Stimulated activated naive CD8-positive, alpha-beta T cell treated with anti-CD3 and anti-CD28 coated beads, Interleukin-15, Interleukin-2, amounts not matched to agents 100 U/mL and 50 U/mL, for 24 hours (primary cell): ENCODE measurements at regions not wholly inside any gene's neighbourhood (a gene's known extent, or its start where the extent isn't known, plus 50 kb on each side); places are given as distances from the start of the nearest gene placed in this dataset.
"Not testable (repeated sequence)": the region's sequence is repeated elsewhere in the genome, so short reads cannot be mapped to it uniquely, and the experiment has no call there.

Experiments
- ATAC-seq: fragments of 150-1000 bp; cut with Tn5 transposase; one replicate; pipeline ENCODE4 v1.10.0; 2021
- DNase-seq: peaks from one replicate; pipeline ENCODE4 v3.0.0; 2021

- not testable (repeated sequence) for ATAC-seq, DNase-seq
Measured at GRCh38 chr3:48101301-48101650, 85.1 kb upstream of the MAP4 start.

DNA sequence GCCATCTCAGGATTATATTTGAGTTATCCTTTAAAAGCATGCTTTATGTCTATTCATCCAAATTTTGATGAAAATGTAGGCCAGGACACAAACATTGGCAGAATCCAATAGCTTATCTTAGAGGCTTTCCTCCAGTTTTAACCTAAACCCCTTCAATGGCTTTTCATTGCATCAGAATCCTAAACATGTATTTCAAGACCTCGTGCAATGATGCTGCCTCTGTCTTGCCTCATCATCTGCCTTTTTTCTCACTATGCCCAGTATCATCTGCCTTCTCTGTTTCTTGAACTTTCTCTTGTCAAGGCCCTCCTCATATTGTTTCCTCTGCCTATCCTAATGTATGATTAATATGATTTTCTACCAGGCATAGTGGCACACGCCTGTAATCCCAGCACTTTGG is 76.1 kb upstream of the MAP4 start:
- no peak for DNase-seq
- ATAC-seq: no peak

- no peak for ATAC-seq
- no peak for DNase-seq
Measured at GRCh38 chr3:48090166-48090939, 74.1 kb upstream of the MAP4 start.

GRCh38 chr3:48088749-48089466 is 72.7 kb upstream of the MAP4 start:
- DNase-seq (peak; percentile 96), ATAC-seq (peak; percentile 96)

- peak; percentile 26 for ATAC-seq
- DNase-seq: no peak
Measured at GRCh38 chr3:48088056-48088748, 72.0 kb upstream of the MAP4 start.

GRCh38 chr3:48086705-48087104 is 70.5 kb upstream of the MAP4 start:
- ATAC-seq: no peak
- DNase-seq: no peak

DNA sequence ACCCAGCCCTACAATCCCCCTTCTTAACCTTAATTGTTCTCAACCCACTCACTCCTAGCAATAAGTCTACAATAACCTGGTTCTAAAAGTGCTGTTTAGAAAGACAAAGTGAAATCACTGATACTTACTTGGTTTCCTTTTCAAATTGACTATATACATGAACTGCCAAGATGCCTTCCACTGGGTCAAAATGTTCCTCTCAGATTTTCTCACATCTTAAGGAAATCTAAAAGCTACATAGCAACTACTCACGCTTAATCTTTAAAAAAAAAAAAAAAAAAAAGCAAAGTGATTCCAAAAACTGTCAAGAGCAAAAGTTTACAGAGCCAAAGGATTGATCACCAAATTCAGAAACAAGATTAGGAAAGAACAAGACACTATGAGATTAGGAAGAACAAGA is 68.7 kb upstream of the MAP4 start:
- ATAC-seq (no peak), DNase-seq (no peak)

DNA sequence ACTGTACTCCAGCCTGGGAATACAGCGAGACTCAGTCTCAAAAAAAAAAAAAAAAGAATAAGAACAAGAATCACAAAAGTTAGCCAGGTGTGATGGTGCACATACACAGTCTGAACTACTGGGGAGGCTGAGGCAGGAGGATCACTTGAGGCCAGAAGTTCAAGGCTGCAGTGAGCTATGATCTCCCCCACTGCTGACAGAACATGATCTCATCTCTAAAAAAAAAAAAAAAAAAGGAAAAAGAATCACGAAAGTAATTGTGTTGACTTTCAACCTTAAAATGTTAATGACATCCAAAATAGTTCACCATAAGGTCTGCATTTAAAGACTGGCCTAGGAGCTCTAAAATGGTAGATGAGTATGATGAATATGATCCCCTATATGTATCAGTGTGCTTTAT is 68.0 kb upstream of the MAP4 start:
- ATAC-seq (no peak), DNase-seq (no peak)

DNA sequence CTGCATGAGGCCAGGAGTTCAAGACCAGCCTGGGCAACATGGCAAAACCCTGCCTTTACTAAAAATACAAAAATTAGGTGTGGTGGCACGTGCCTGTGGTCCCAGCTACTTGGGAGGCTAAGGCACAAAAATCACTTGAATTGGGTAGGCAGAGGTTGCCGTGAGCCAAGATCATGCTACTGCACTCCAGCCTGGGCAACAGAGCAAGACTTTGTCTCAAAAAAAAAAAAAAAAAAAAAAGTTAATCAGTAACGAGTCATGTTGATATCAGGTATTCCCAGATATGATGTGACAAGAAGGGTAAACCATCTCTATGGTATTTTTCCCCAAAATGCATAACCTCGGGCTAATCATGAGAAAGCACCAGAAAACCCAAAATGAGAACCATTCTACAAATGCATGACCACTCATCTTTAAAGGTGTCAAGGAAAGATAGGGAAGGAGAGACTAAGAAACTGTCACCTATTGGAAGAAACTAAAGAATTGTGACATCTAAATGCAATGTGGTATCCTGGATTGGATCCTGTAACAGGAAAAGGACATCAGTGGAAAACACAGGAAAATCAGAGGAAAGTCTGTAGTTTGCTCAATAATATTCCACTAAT is 66.5 kb upstream of the MAP4 start:
- ATAC-seq: no peak
- DNase-seq: no peak

- DNase-seq (no peak), ATAC-seq (no peak)
Measured at GRCh38 chr3:48077815-48078214, 61.6 kb upstream of the MAP4 start.

DNA sequence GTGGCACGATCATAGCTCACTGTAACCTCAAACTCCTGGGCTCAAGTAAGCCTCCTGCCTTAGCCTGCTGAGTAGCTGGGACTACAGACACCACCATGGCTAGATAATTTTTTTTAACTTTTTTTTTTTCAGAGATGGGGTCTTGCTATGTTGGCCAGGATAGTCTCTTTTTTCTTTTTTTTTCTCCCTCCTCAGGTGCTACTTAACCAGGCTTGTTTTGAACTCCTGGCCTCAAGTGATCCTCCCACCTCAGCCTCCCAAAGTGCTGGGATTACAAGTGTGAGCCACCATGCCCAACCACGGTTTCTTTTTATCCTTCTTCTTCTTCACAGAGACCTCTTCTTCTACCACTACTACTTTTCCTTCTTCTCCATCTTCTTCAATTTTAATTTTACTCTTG is 53.8 kb upstream of the MAP4 start:
- DNase-seq: no peak
- no peak for ATAC-seq

DNA sequence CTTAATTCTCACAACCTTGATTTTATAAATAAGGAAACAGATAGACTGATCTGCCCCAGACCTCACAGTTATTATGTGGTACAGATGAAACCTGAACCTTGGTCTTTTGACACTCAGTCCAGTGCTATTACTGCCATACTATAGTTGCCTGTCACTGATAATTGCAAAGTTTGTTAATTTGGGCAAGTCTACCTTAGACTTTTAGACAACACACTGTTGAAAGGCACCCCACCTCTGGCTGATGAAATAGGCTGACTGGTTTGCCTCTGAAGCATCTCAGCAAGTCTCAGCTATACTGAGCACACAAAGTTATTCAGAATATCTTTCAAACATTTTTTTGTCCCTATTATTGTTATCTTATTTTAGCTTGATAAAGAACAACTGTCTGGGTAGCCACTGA is 53.1 kb upstream of the MAP4 start:
- ATAC-seq: no peak
- DNase-seq: no peak

DNA sequence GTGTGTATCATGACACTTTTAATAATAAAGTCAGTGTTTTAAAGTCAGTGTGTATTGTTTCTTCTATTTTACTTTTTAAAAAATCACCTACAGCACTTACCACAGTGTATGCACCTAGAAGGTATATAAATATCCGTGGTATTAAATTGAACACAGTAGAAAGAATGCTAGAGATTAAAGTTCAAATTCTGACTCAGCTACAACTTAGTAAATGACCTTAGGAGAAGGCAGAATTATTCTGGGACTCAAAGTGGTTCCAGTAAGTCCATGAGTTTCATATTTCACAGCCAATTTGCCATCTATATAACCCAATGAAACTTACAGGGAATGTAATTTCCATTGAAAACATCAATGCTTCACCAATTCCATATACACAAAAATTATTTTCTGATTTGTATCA is 52.7 kb upstream of the MAP4 start:
- ATAC-seq (no peak), DNase-seq (no peak)

- DNase-seq, ATAC-seq: not testable (repeated sequence)
Measured at GRCh38 chr3:48068320-48068719, 52.1 kb upstream of the MAP4 start.

GRCh38 chr3:48067271-48067670 is 51.1 kb upstream of the MAP4 start:
- no peak for DNase-seq
- no peak for ATAC-seq
